ENCODE measurements at regions not wholly inside any gene's neighbourhood (a gene's known extent, or its start where the extent isn't known, plus 50 kb on each side); places are given as distances from the start of the nearest gene placed in this dataset.
A peak's percentile ranks its signal among the peaks of the same experiment; 100 is the strongest.

DNA sequence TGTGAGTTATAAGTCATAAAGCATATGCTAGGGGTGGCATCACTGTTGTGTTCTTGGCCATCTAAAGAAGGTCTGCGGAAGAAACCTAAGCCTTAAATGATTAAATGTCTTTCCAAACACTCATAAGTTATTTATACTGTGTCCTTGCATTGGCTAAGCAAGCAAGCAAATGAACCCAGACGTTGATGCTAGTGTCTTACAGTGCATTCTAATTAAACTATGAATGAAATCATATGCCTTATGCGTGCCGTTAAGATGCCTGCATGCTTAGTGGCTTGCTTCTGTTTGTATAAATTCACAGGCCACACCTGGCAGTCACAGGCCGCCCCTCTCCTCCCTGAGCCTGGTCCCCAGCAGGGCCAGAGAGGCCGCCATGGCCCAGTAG, 49.9 kb downstream of the RIN2 start:
- H3K4me3 ChIP-seq = no peak overlapping the region
- H3K9ac ChIP-seq (ENCODE audit: insufficient read length) = peak overlapping the region; percentile 7
- peak overlapping the region; percentile 65; the same call in 1 of the 2 replicates for H3K27ac ChIP-seq
- H3K36me3 ChIP-seq (ENCODE audit: insufficient read depth, low read length) = no peaks in the 10 kb centered on the region
- TF ChIP-seq POLR2AphosphoS5 (IDR thresholded peaks at IDR 0.05; ENCODE audit: borderline replicate concordance, low read depth, low read length) (no peak), FOXP2 (optimal IDR thresholded peaks at IDR 0.05; ENCODE audit: control extremely low read depth, extremely low read length, insufficient read depth) (no peak), EZH2 (IDR thresholded peaks at IDR 0.05) (no peak)
- no peaks in the 10 kb centered on the region for H3K9me3 ChIP-seq (ENCODE audit: low read depth, low read length)
- no peak for DNase-seq (ENCODE audit: low read depth, low spot score)

DNA sequence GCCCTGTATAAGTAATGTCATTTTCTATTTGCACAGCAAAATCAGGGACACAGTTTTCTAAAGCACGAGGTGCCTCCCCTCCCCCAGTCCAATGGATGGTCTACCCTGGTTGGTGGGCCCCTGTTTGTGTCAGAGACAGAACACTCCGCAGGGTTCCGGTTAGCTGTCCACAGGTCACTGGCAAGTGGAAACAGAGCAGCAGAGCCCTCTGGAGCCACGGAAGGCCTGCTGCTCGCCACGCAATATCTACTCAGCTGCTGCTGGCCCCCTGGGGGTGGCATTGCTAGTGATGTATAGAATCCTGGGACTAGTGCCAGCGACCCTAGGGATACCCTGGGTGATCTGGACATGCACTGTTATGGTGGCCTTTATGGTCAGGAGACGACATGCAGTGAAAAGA, 50.4 kb downstream of the RIN2 start:
- no peak for TF ChIP-seq POLR2AphosphoS5 (IDR thresholded peaks at IDR 0.05; ENCODE audit: borderline replicate concordance, low read depth, low read length)
- TF ChIP-seq FOXP2 (optimal IDR thresholded peaks at IDR 0.05; ENCODE audit: control extremely low read depth, extremely low read length, insufficient read depth) = no peak
- TF ChIP-seq EZH2 (IDR thresholded peaks at IDR 0.05) = no peak
- Histone ChIP-seq H3K4me3 (no peak overlapping the region), H3K27ac (no peak overlapping the region), H3K36me3 (ENCODE audit: insufficient read depth, low read length) (no peaks in the 10 kb centered on the region), H3K9me3 (ENCODE audit: low read depth, low read length) (no peaks in the 10 kb centered on the region), H3K9ac (ENCODE audit: insufficient read length) (no peak overlapping the region)
- no peak for DNase-seq (ENCODE audit: low read depth, low spot score)

DNA sequence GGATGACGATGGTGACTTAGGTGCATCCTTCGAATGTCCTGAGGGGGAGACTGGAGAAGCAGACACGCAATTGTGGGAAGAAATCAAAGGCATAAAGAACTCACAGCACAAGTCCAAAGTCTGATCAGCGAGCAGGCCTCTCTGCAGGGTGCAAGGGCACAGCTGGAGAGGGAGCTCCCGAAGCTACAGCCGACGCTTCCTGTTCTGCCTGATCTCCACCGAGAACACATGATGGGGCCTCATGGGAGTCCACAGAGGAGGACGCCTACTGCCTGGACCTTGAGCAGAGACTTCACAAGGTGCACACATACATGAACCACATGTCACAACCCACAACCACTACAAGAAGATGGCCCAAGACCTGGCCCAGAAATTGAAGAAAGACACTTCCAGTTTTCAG, 51.4 kb downstream of the RIN2 start:
- DNase-seq (ENCODE audit: low read depth, low spot score) = no peak
- Histone ChIP-seq H3K4me3 (peak overlapping the region; percentile 51), H3K27ac (no peak overlapping the region), H3K9ac (ENCODE audit: insufficient read length) (no peak overlapping the region), H3K36me3 (ENCODE audit: insufficient read depth, low read length) (no peaks in the 10 kb centered on the region), H3K9me3 (ENCODE audit: low read depth, low read length) (no peaks in the 10 kb centered on the region)
- TF ChIP-seq FOXP2 (optimal IDR thresholded peaks at IDR 0.05; ENCODE audit: control extremely low read depth, extremely low read length, insufficient read depth) (no peak), EZH2 (IDR thresholded peaks at IDR 0.05) (no peak), POLR2AphosphoS5 (IDR thresholded peaks at IDR 0.05; ENCODE audit: borderline replicate concordance, low read depth, low read length) (no peak)

GRCh38 chr20:19811231-19811630, 53.2 kb downstream of the RIN2 start:
- TF ChIP-seq FOXP2 (optimal IDR thresholded peaks at IDR 0.05; ENCODE audit: control extremely low read depth, extremely low read length, insufficient read depth) = no peak
- Histone ChIP-seq H3K9ac (ENCODE audit: insufficient read length) (no peak overlapping the region), H3K36me3 (ENCODE audit: insufficient read depth, low read length) (no peaks in the 10 kb centered on the region), H3K4me3 (no peak overlapping the region), H3K27ac (no peak overlapping the region), H3K9me3 (ENCODE audit: low read depth, low read length) (no peaks in the 10 kb centered on the region)
- DNase-seq (ENCODE audit: low read depth, low spot score) = no peak

DNA sequence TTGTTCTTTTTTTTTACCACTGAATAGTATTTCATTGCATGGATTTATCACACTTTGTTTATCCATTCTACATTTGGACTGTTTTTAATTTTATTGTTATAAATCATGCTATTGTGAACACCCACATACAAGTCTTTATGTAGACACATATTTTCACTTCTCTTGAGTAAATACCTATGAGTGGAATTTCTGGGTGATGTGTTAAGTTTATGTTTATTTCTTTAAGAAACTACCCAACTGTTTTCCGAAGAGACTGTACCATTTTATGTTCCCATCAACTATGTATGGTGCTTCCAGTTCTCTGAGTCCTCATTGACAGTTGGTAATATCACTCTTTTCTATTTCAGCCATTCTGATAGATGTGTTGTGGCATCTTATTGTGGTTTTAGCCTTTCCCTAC, 54.0 kb downstream of the RIN2 start:
- Histone ChIP-seq H3K4me3 (no peak overlapping the region), H3K27ac (no peak overlapping the region), H3K9ac (ENCODE audit: insufficient read length) (no peak overlapping the region), H3K36me3 (ENCODE audit: insufficient read depth, low read length) (no peaks in the 10 kb centered on the region), H3K9me3 (ENCODE audit: low read depth, low read length) (no peaks in the 10 kb centered on the region)
- TF ChIP-seq FOXP2 (optimal IDR thresholded peaks at IDR 0.05; ENCODE audit: control extremely low read depth, extremely low read length, insufficient read depth) (no peak), POLR2AphosphoS5 (IDR thresholded peaks at IDR 0.05; ENCODE audit: borderline replicate concordance, low read depth, low read length) (no peak), EZH2 (IDR thresholded peaks at IDR 0.05) (no peak)
- DNase-seq (ENCODE audit: low read depth, low spot score) = no peak

- no peak overlapping the region for H3K4me3 ChIP-seq
- no peak for TF ChIP-seq FOXP2 (optimal IDR thresholded peaks at IDR 0.05; ENCODE audit: control extremely low read depth, extremely low read length, insufficient read depth)
- no peak for TF ChIP-seq EZH2 (IDR thresholded peaks at IDR 0.05)
- TF ChIP-seq POLR2AphosphoS5 (IDR thresholded peaks at IDR 0.05; ENCODE audit: borderline replicate concordance, low read depth, low read length) = no peak
- no peak overlapping the region; the same call in 1 of the 2 replicates for H3K27ac ChIP-seq
- no peaks in the 10 kb centered on the region for H3K36me3 ChIP-seq (ENCODE audit: insufficient read depth, low read length)
- no peak for DNase-seq (ENCODE audit: low read depth, low spot score)
- H3K9me3 ChIP-seq (ENCODE audit: low read depth, low read length) = no peaks in the 10 kb centered on the region
- no peak overlapping the region for H3K9ac ChIP-seq (ENCODE audit: insufficient read length)
These were observed 54.6 kb downstream of the RIN2 start for GRCh38 chr20:19812696-19813095.

DNA sequence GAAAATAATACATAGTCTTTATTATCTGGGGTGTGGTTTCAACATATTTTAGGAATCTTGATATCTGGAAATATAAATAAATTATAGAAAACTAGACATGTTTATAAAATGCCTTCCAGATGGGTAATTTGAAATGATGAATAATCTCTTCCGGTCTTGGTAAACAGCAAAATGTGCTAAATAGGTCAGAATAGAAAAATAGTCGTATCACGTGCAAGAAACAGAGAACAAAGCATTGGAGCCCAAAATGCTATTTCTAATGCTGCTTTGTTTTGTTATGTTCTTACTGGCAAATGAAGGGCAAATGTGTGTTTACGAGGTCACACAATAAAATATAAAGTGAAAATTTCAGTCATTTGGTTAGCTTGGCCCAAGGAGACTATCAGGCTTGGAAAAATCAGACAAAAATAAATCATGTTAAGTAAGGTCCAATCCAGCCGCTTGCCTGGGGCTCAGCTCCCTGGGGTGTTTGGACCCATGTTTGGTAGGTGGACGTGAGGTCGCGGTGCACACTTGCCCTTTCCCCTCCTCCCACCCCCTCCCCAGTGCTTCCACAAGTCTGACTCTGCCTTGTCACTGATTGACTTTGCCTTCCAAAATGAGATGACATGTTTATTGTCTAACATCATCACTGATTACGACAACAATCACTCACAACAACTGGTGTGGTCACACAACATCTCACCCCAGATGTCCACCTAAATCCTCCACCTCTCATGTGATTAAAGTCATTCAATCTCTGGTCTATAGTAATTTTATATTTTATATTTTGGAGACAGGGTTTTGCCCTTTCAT, 56.0 kb downstream of the RIN2 start:
- Histone ChIP-seq H3K9me3 (ENCODE audit: low read depth, low read length) (no peaks in the 10 kb centered on the region; the same call in 1 of the 2 replicates), H3K36me3 (ENCODE audit: insufficient read depth, low read length) (no peaks in the 10 kb centered on the region), H3K9ac (ENCODE audit: insufficient read length) (no peak overlapping the region), H3K27ac (peak overlapping the region; percentile 92), H3K4me3 (peak overlapping the region; percentile 24; the same call in 1 of the 2 replicates)
- TF ChIP-seq EZH2 (IDR thresholded peaks at IDR 0.05) (no peak), FOXP2 (optimal IDR thresholded peaks at IDR 0.05; ENCODE audit: control extremely low read depth, extremely low read length, insufficient read depth) (no peak), POLR2AphosphoS5 (IDR thresholded peaks at IDR 0.05; ENCODE audit: borderline replicate concordance, low read depth, low read length) (no peak)
- no peak for DNase-seq (ENCODE audit: low read depth, low spot score)

DNA sequence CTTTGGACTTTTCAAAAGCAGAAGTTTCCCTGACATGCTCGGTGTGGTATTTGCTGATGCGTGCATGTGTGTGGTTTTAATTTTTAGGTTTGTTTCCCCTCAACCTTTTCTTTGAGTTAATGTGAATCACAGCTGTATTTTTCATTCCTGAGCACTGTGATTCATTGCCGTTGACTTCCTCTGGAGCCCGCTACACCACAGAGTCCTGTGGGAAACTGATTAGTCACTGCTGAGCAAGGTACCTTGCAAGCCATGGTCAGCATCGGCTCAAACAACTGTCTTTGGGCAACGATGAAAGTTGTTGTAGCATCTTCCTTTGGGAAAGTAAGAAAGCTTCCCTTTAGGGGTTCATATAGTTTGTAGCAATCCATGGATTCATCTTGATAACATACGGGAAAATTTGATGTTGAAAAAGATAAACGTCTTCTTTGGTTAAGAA, 57.5 kb downstream of the RIN2 start:
- DNase-seq (ENCODE audit: low read depth, low spot score) = no peak
- H3K4me3 ChIP-seq = peak overlapping the region; percentile 49
- peak overlapping the region; percentile 54 for H3K9ac ChIP-seq (ENCODE audit: insufficient read length)
- peak overlapping the region; percentile 92 for H3K27ac ChIP-seq
- no peaks in the 10 kb centered on the region; the same call in 1 of the 2 replicates for H3K9me3 ChIP-seq (ENCODE audit: low read depth, low read length)
- no peaks in the 10 kb centered on the region for H3K36me3 ChIP-seq (ENCODE audit: insufficient read depth, low read length)
- TF ChIP-seq POLR2AphosphoS5 (IDR thresholded peaks at IDR 0.05; ENCODE audit: borderline replicate concordance, low read depth, low read length) (no peak), EZH2 (IDR thresholded peaks at IDR 0.05) (no peak), FOXP2 (optimal IDR thresholded peaks at IDR 0.05; ENCODE audit: control extremely low read depth, extremely low read length, insufficient read depth) (no peak)
